Astrocyte (in vitro differentiated cells and primary cell): ENCODE measurements at regions not wholly inside any gene's neighbourhood (a gene's known extent, or its start where the extent isn't known, plus 50 kb on each side); places are given as distances from the start of the nearest gene placed in this dataset.

Source experiments
- DNase-seq: peaks from one replicate; pipeline ENCODE4 v3.0.0-alpha.2; 2010; ENCODE audit warnings: low read depth
- FAIRE-seq: peaks from 2 replicates; lab custom pipeline; 2011; peaks lifted over from hg19 to GRCh38; lab: Jason Lieb, UNC
- H2AFZ ChIP-seq: 2 replicates; pipeline ENCODE4 v1.6.0; 2012; ENCODE audit warnings: low read depth, low read length, inconsistent platforms
- H3K27ac ChIP-seq: 2 replicates; pipeline ENCODE4 v1.5.1; 2011; ENCODE audit warnings: low read depth, low read length, inconsistent platforms
- H3K27me3 ChIP-seq: 2 replicates; pipeline ENCODE4 v1.6.0; 2011; ENCODE audit warnings: low read length, inconsistent platforms; ENCODE audit not compliant: insufficient read depth
- H3K36me3 ChIP-seq: 2 replicates; pipeline ENCODE4 v1.5.1; 2011; ENCODE audit warnings: low read length, inconsistent platforms; ENCODE audit not compliant: insufficient read depth
- H3K4me1 ChIP-seq: 2 replicates; pipeline ENCODE4 v1.5.1; 2011; ENCODE audit warnings: low read length, inconsistent platforms; ENCODE audit not compliant: insufficient read depth
- H3K4me2 ChIP-seq: 2 replicates; pipeline ENCODE4 v1.6.0; 2012; ENCODE audit warnings: low read length, inconsistent platforms
- H3K4me3 ChIP-seq: 2 replicates; pipeline ENCODE4 v1.5.1; 2011; ENCODE audit warnings: low read depth, mild to moderate bottlenecking, low read length, inconsistent platforms; ENCODE audit not compliant: insufficient read depth
- H3K79me2 ChIP-seq: 2 replicates; pipeline ENCODE4 v1.6.0; 2012; ENCODE audit warnings: mild to moderate bottlenecking, low read length, inconsistent platforms; ENCODE audit not compliant: insufficient read depth
- H3K9ac ChIP-seq: 2 replicates; pipeline ENCODE4 v1.6.0; 2012; ENCODE audit warnings: mild to moderate bottlenecking, low read length, inconsistent platforms
- H3K9me3 ChIP-seq: 2 replicates; pipeline ENCODE4 v1.5.1; 2012; ENCODE audit warnings: low read depth, mild to moderate bottlenecking, low read length, inconsistent platforms; ENCODE audit not compliant: insufficient read depth
- H4K20me1 ChIP-seq: 2 replicates; pipeline ENCODE4 v1.6.0; 2012; ENCODE audit warnings: low read length, inconsistent platforms; ENCODE audit not compliant: insufficient read depth
- H3K27ac Mint-ChIP-seq: one replicate; pipeline ENCODE4 v1.8.0; 2021; ENCODE audit warnings: mild to moderate bottlenecking, mixed read lengths; ENCODE audit not compliant: unreplicated experiment
- H3K27me3 Mint-ChIP-seq: one replicate; pipeline ENCODE4 v1.8.0; 2021; ENCODE audit warnings: low read depth, mixed read lengths; ENCODE audit not compliant: unreplicated experiment
- H3K36me3 Mint-ChIP-seq: one replicate; pipeline ENCODE4 v1.8.0; 2021; ENCODE audit warnings: low read depth, mixed read lengths; ENCODE audit not compliant: unreplicated experiment
- H3K4me1 Mint-ChIP-seq: one replicate; pipeline ENCODE4 v1.8.0; 2021; ENCODE audit warnings: low read depth, mixed read lengths; ENCODE audit not compliant: unreplicated experiment
- H3K4me3 Mint-ChIP-seq: one replicate; pipeline ENCODE4 v1.8.0; 2021; ENCODE audit warnings: mild to moderate bottlenecking, moderate library complexity, mixed read lengths; ENCODE audit not compliant: unreplicated experiment
- H3K9me3 Mint-ChIP-seq: one replicate; pipeline ENCODE4 v1.8.0; 2021; ENCODE audit warnings: mild to moderate bottlenecking, mixed read lengths; ENCODE audit not compliant: unreplicated experiment
- CTCF ChIP-seq: IDR thresholded peaks from 2 replicates; pipeline ENCODE4 v1.5.1; 2011; ENCODE audit warnings: low read depth, mild to moderate bottlenecking, inconsistent platforms, low read length, moderate library complexity; ENCODE audit not compliant: insufficient read depth
- EZH2 ChIP-seq: IDR thresholded peaks from 2 replicates; pipeline ENCODE4 v1.6.1; 2012; ENCODE audit warnings: mild to moderate bottlenecking, low read length, inconsistent platforms; ENCODE audit not compliant: insufficient read depth

GRCh38 chr4:23224684-23225420 lies 532.1 kb downstream of the GBA3 start:
- Histone ChIP-seq H4K20me1 (no peaks in the 10 kb centered on the region), H2AFZ (no peak overlapping the region), H3K36me3 (no peaks in the 10 kb centered on the region), H3K4me2 (no peak overlapping the region), H3K27ac (no peak overlapping the region), H3K9ac (no peak overlapping the region), H3K4me1 (no peaks in the 10 kb centered on the region), H3K4me3 (no peak overlapping the region), H3K9me3 (no peaks in the 10 kb centered on the region), H3K79me2 (no peaks in the 10 kb centered on the region), H3K27me3 (no peaks in the 10 kb centered on the region)
- TF ChIP-seq EZH2 (no peak), CTCF (no peak)
- Mint-ChIP-seq H3K4me3 (no peak overlapping the region), H3K9me3 (no peaks in the 10 kb centered on the region), H3K36me3 (no peaks in the 10 kb centered on the region), H3K4me1 (no peaks in the 10 kb centered on the region), H3K27me3 (no peaks in the 10 kb centered on the region), H3K27ac (no peak overlapping the region)
- FAIRE-seq (no peak), DNase-seq (no peak)

GRCh38 chr4:23220911-23221310 lies 528.2 kb downstream of the GBA3 start:
- no peak for TF ChIP-seq CTCF
- TF ChIP-seq EZH2, result no peak
- no peaks in the 10 kb centered on the region for H3K4me1 Mint-ChIP-seq
- no peaks in the 10 kb centered on the region for H3K36me3 ChIP-seq
- H3K27me3 Mint-ChIP-seq, result no peaks in the 10 kb centered on the region
- DNase-seq (no peak), FAIRE-seq (no peak)
- no peak overlapping the region for H3K4me2 ChIP-seq
- no peaks in the 10 kb centered on the region for H3K79me2 ChIP-seq
- H3K4me1 ChIP-seq, result no peaks in the 10 kb centered on the region
- H3K9me3 ChIP-seq, result no peaks in the 10 kb centered on the region
- H2AFZ ChIP-seq, result no peak overlapping the region
- no peak overlapping the region for H3K9ac ChIP-seq
- no peak overlapping the region for H3K4me3 Mint-ChIP-seq
- no peak overlapping the region for H3K27ac ChIP-seq
- H3K27me3 ChIP-seq, result no peaks in the 10 kb centered on the region
- H3K36me3 Mint-ChIP-seq, result no peaks in the 10 kb centered on the region
- H3K4me3 ChIP-seq, result no peak overlapping the region
- H4K20me1 ChIP-seq, result no peaks in the 10 kb centered on the region
- no peak overlapping the region for H3K27ac Mint-ChIP-seq
- H3K9me3 Mint-ChIP-seq, result no peaks in the 10 kb centered on the region

DNA sequence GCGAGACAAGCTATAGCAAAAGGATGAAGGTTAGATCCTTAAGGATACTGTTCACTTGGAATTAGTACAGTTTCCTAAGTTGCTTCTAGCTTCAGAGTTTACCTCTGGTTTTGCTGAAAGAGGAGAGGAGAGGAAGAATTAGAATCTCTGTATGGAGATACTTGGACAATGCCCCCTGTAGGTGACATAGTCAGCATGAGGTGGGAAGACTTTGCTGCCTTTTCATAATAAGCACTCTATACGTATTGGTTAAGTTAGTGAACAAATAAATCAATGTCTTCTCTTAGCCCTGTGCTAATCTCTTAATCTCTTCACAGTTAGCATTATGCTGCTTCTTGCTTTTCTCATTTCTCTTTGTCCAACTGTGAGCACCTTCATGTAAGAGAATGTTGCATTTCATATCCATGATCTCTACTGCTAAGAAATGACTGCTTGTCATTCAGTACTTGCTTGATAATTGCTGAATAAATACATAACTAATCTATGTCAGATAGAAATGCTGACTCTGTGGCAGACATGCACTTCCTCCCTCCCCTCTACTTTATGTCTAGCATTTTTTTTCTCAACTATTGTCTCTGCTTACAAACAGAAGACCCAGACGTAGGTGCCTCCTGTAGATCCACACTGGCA lies 527.2 kb downstream of the GBA3 start:
- Histone ChIP-seq H3K27me3 (no peaks in the 10 kb centered on the region), H3K4me1 (no peaks in the 10 kb centered on the region), H3K4me3 (no peak overlapping the region), H2AFZ (no peak overlapping the region), H3K27ac (no peak overlapping the region), H3K9ac (no peak overlapping the region), H4K20me1 (no peaks in the 10 kb centered on the region), H3K4me2 (no peak overlapping the region), H3K36me3 (no peaks in the 10 kb centered on the region), H3K79me2 (no peaks in the 10 kb centered on the region), H3K9me3 (no peaks in the 10 kb centered on the region)
- H3K4me1 Mint-ChIP-seq, result no peaks in the 10 kb centered on the region
- DNase-seq, result no peak
- H3K4me3 Mint-ChIP-seq, result no peak overlapping the region
- no peaks in the 10 kb centered on the region for H3K27me3 Mint-ChIP-seq
- H3K27ac Mint-ChIP-seq, result no peak overlapping the region
- TF ChIP-seq CTCF, result no peak
- TF ChIP-seq EZH2, result no peak
- H3K36me3 Mint-ChIP-seq, result no peaks in the 10 kb centered on the region
- no peak for FAIRE-seq
- no peaks in the 10 kb centered on the region for H3K9me3 Mint-ChIP-seq
